ENCODE measurements at regions not wholly inside any gene's neighbourhood (a gene's known extent, or its start where the extent isn't known, plus 50 kb on each side); places are given as distances from the start of the nearest gene placed in this dataset.

- no CpG with 5 or more reads among the region's 2 CpGs for WGBS, 2 experiments (ENCODE audit: extremely low coverage in 2 of 2, insufficient read length in 1 of 2)
- DNase-seq (peak; percentile 27), ATAC-seq (ENCODE audit: low read depth) (no peak)
- no peak overlapping the region for H2AK9ac ChIP-seq (replicated peaks; ENCODE audit: low read depth, low read length, poor library complexity)
- dilution Hi-C loops (cut with HindIII; ENCODE audit: low sequenced_read_pairs, unreplicated experiment) (no loop called here), in situ Hi-C loops (cut with MboI; ENCODE audit: low sequenced_read_pairs) (no loop called here), intact Hi-C loops (cut with micrococcal nuclease) (no loop called here)
- peak overlapping the region; percentile 26; the same call in 1 of the 2 replicates for H3K18ac ChIP-seq (ENCODE audit: low read depth, low read length)
- H4K8ac ChIP-seq (ENCODE audit: low read depth in 2 of 2, low read length in 2 of 2), result no peak overlapping the region
- no peaks in the 10 kb centered on the region for H3K9me1 ChIP-seq (ENCODE audit: insufficient read depth, low read length)
- no peak overlapping the region; the same call in 1 of the 2 replicates for H3K9ac ChIP-seq (ENCODE audit: low read depth, low read length)
- H3K27me3 ChIP-seq (ENCODE audit: control insufficient read depth, insufficient read depth, low read length), result no peaks in the 10 kb centered on the region
- no peaks in the 10 kb centered on the region for H3K79me1 ChIP-seq (ENCODE audit: low read depth in 1 of 2, low read length in 2 of 2)
- H3K9me3 ChIP-seq (ENCODE audit: control insufficient read depth, insufficient read depth, low read length), result no peaks in the 10 kb centered on the region
- no peak overlapping the region; the same call in 1 of the 2 replicates for H4K5ac ChIP-seq (ENCODE audit: low read depth, low read length)
- H4K20me1 ChIP-seq (ENCODE audit: insufficient read depth, low read length), result no peaks in the 10 kb centered on the region
- H3K4me2 ChIP-seq (ENCODE audit: low read depth, low read length), result peak overlapping the region; percentile 55
- ChIA-PET POLR2A (ENCODE audit: unreplicated experiment) (no interaction called here), CTCF (no interaction called here)
- H3K4me1 ChIP-seq (ENCODE audit: control insufficient read depth, insufficient read depth, low read length), result no peaks in the 10 kb centered on the region; the same call in 1 of the 2 replicates
- peak overlapping the region; percentile 20; the same call in 1 of the 2 replicates for H3K4ac ChIP-seq (ENCODE audit: low read depth, low read length)
- H3K4me3 ChIP-seq (ENCODE audit: insufficient read depth, low read depth, low read length), result no peak overlapping the region
- H4K91ac ChIP-seq (ENCODE audit: insufficient read depth, low read depth, low read length), result no peak overlapping the region
- no peak overlapping the region for H3K27ac ChIP-seq (ENCODE audit: insufficient read depth, low read length)
- H3K36me3 ChIP-seq (ENCODE audit: control insufficient read depth, insufficient read depth, low read length), result no peaks in the 10 kb centered on the region
- peak overlapping the region; percentile 69; the same call in 1 of the 2 replicates for H3K14ac ChIP-seq (replicated peaks; ENCODE audit: low read depth, low read length)
- H2BK5ac ChIP-seq (ENCODE audit: low read depth, low read length, poor library complexity, severe bottlenecking), result peak overlapping the region; percentile 29
- H2BK120ac ChIP-seq (ENCODE audit: low read depth, low read length), result peak overlapping the region; percentile 67
- no peak overlapping the region for H3K56ac ChIP-seq (ENCODE audit: extremely low read depth, insufficient read depth, low read length)
- H2AK5ac ChIP-seq (ENCODE audit: low read depth, low read length), result no peak overlapping the region
- H3K23ac ChIP-seq (ENCODE audit: low read depth, low read length), result peak overlapping the region; percentile 17
- no peak overlapping the region for H2AFZ ChIP-seq (replicated peaks; ENCODE audit: low read length, poor library complexity)
- H2BK20ac ChIP-seq (ENCODE audit: low read depth, low read length), result no peak overlapping the region; the same call in 1 of the 2 replicates
- BruUV-seq (replicated peaks), result no TSS peak
- no peak overlapping the region for H2BK15ac ChIP-seq (ENCODE audit: low read depth, low read length)
- TF ChIP-seq RCOR1 (IDR thresholded peaks at IDR 0.05; ENCODE audit: insufficient replicate concordance, low read length), result no peak
Observed at GRCh38 chr13:47474326-47474725, 526.7 kb downstream of the SUCLA2 start.
